C4-2B (cell line): ENCODE measurements at regions not wholly inside any gene's neighbourhood (a gene's known extent, or its start where the extent isn't known, plus 50 kb on each side); places are given as distances from the start of the nearest gene placed in this dataset.
"Not testable (repeated sequence)": the region's sequence is repeated elsewhere in the genome, so short reads cannot be mapped to it uniquely, and the experiment has no call there.

Source experiments
- H3K27ac ChIP-seq: fragments of 450-650 bp; 2 replicates; pipeline ENCODE4 v1.5.1; 2017
- ZFX ChIP-seq: fragments of 450-650 bp; IDR thresholded peaks from 2 replicates; pipeline ENCODE4 v1.6.1; 2017
- TF ChIP-seq, protein P1 (sequence below): fragments of 450-650 bp; conservative IDR thresholded peaks from 2 replicates; pipeline ENCODE4 v1.5.1; 2017; ENCODE audit warnings: mild to moderate bottlenecking

DNA sequence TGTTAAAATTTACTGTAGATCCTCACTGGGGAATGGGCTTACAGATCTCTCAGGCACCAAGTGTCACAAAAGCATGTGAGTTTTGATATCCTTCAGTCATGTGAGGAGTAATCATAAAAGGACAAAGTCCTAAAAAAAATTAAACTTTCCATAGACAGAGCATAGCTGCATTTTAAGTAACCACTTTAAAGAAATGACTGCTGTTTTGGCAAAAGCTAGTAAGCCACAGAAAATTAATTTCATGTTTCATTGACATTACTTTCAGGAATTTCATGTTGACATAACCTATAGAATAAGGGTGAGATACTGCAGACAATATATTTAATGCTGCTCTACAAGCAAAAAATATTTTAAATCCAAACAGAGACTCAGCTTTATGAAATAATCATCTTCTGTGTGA is 156.3 kb downstream of the LYPLAL1 start:
- TF ChIP-seq, protein P1, sequence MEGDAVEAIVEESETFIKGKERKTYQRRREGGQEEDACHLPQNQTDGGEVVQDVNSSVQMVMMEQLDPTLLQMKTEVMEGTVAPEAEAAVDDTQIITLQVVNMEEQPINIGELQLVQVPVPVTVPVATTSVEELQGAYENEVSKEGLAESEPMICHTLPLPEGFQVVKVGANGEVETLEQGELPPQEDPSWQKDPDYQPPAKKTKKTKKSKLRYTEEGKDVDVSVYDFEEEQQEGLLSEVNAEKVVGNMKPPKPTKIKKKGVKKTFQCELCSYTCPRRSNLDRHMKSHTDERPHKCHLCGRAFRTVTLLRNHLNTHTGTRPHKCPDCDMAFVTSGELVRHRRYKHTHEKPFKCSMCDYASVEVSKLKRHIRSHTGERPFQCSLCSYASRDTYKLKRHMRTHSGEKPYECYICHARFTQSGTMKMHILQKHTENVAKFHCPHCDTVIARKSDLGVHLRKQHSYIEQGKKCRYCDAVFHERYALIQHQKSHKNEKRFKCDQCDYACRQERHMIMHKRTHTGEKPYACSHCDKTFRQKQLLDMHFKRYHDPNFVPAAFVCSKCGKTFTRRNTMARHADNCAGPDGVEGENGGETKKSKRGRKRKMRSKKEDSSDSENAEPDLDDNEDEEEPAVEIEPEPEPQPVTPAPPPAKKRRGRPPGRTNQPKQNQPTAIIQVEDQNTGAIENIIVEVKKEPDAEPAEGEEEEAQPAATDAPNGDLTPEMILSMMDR = no peak
- no peak for TF ChIP-seq ZFX
- no peak overlapping the region for H3K27ac ChIP-seq

DNA sequence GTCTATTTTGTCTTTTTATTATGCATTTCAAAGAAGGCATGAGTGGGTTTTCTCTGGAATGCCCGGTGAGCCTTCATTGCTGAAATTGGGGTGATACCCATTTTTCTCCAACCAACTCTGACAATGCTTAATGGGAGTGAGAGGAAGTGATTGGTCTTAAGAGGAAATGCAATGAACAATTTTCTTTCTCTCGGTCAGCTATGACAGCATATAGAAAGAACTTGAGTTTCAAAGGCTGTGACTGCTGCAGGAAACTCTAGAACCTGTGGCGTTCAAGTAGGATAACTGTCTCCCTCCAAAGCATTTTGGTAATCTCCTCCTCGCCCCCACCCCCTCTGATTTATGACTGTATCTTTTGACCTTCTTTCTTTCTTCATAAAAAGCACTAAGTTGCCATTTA is 155.9 kb downstream of the LYPLAL1 start:
- TF ChIP-seq, protein P1 = no peak
- TF ChIP-seq ZFX = no peak

DNA sequence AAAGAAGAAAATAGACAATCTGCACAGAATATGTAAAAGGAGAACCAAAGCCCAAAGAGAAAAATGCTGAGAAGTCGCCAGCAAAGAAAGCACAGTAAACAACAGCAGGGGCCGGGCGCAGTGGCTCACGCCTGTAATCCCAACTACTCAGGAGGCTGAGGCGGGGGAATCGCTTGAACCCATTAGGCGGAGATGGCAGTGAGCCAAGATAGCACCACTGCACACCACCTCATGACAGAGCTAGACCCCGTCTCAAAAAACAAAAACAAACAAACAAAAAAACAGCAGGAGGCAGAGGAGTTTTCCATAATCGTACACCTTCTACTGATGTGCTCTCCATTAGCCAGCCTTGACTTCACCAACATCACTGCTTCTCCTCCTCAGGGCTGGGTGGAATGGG is 153.2 kb downstream of the LYPLAL1 start:
- no peak overlapping the region for H3K27ac ChIP-seq
- TF ChIP-seq, protein P1 = no peak
- TF ChIP-seq ZFX = no peak

More for the DNA sequence above, 155.9 kb downstream of the LYPLAL1 start:
- H3K27ac ChIP-seq = no peak overlapping the region

- TF ChIP-seq, protein P1 = no peak
- no peak for TF ChIP-seq ZFX
- no peak overlapping the region for H3K27ac ChIP-seq
These were observed 151.7 kb downstream of the LYPLAL1 start for GRCh38 chr1:219325368-219325742.

DNA sequence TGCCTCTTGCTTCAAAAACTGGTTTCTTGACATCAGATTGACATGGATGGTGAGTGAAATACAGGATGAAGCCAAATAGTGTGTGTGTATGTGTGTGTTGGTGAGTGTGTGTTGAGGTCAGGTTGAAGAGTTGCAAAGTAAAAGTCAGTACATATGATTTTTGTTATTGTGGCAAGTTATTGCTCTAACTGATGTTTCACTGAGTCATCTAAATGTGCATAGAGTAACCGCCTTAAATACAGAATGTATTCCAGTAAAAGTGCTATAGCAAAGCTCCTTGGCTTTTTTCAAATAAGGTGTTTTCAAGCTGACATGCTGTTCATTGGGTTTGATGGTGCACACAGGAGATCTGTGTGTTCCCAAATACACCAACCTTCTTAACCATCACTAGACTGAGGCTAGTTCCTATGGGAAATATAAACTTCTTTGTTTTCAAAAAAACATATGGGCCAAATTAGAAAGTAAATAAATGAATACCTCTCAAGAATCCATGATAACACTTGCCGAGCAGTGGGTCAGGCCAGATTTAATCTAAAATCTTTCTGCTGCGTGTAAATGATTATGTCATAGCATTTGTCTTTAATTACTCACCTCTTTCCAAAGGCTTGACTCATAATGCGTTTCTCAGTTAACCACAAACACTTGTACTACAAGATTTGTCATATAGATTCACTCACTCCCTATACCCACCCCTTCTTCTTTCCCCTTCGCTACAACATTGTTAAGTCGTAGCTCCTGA is 151.1 kb downstream of the LYPLAL1 start:
- no peak for TF ChIP-seq ZFX
- TF ChIP-seq, protein P1 = no peak
- H3K27ac ChIP-seq = no peak overlapping the region

DNA sequence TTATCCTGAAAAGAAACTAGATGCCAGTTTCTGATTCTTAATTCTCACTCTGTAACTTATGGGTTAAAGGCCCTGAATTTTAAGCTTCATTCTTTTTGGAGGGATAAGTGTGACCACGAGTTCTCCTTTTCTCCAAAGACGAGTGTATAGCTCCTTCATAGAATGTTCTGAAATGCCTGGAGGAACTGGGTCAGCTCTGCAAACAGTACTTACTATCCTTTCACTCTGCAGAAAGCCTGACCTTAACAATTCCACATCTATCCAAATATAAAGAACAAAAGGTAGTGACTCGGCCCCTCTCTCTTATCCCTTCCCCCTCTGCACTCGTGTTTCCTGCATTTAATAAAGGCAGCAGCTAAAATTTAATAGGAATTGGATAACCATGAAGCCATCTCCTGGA is 150.5 kb downstream of the LYPLAL1 start:
- H3K27ac ChIP-seq = no peak overlapping the region
- no peak for TF ChIP-seq ZFX

DNA sequence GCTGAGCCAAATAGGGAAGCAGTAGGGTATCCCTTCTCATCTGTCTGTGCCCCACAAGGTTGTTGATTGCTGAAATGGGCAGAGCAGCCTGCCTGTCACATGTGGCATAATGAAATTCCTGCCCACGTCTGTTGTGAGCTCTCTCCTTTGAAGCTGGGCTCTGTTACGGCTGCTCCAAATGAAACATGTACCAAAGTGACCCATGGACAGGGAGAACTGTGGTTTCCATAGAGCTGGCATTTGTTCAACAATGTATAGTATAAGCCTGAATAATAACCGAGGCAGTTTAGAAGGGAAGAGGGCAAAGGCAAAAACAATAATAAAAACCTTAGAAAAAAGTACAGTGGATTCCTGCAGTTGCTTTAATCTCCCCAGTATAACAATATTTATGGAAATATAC is 149.7 kb downstream of the LYPLAL1 start:
- no peak for TF ChIP-seq ZFX
- TF ChIP-seq, protein P1 = no peak
- H3K27ac ChIP-seq = no peak overlapping the region

- no peak for TF ChIP-seq ZFX
- TF ChIP-seq, protein P1 = no peak
These were observed 149.1 kb downstream of the LYPLAL1 start for GRCh38 chr1:219322766-219323165.

DNA sequence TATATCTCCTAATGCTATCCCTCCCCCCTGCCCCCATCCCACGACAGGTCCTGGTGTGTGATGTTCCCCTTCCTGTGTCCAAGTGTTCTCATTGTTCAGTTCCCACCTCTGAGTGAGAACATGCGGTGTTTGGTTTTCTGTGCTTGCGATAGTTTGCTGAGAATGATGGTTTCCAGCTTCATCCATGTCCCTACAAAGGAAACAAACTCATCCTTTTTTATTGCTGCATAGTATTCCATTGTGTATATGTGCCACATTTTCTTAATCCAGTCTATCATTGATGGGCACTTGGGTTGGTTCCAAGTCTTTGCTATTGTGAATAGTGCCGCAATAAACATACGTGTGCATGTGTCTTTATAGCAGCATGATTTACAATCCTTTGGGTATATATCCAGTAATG is 146.9 kb downstream of the LYPLAL1 start:
- H3K27ac ChIP-seq = not testable (repeated sequence)

More at GRCh38 chr1:219322766-219323165, 149.1 kb downstream of the LYPLAL1 start:
- no peak overlapping the region for H3K27ac ChIP-seq
